ENCODE measurements at regions not wholly inside any gene's neighbourhood (a gene's known extent, or its start where the extent isn't known, plus 50 kb on each side); places are given as distances from the start of the nearest gene placed in this dataset.
A peak's percentile ranks its signal among the peaks of the same experiment; 100 is the strongest.

GRCh38 chr10:83801983-83802382, 337.3 kb upstream of the GHITM start:
- DNase-seq: no peak

- DNase-seq: no peak
Observed at GRCh38 chr10:83806717-83807116, 332.6 kb upstream of the GHITM start.

GRCh38 chr10:83809001-83809400, 330.3 kb upstream of the GHITM start:
- DNase-seq: no peak

- no peak for DNase-seq
Observed at GRCh38 chr10:83816942-83817341, 322.4 kb upstream of the GHITM start.

- DNase-seq: no peak
Observed at GRCh38 chr10:83817797-83818196, 321.5 kb upstream of the GHITM start.

- DNase-seq: no peak
Observed at GRCh38 chr10:83819609-83820008, 319.7 kb upstream of the GHITM start.

- no peak for DNase-seq
Observed at GRCh38 chr10:83820033-83820432, 319.3 kb upstream of the GHITM start.

GRCh38 chr10:83824099-83824498, 315.2 kb upstream of the GHITM start:
- no peak for DNase-seq

- DNase-seq: no peak
Observed at GRCh38 chr10:83834096-83834495, 305.2 kb upstream of the GHITM start.

- DNase-seq: no peak
Observed at GRCh38 chr10:83835945-83836745, 303.2 kb upstream of the GHITM start.

- no peak for DNase-seq
Observed at GRCh38 chr10:83848677-83849076, 290.6 kb upstream of the GHITM start.

- no peak for DNase-seq
Observed at GRCh38 chr10:83849150-83849549, 290.2 kb upstream of the GHITM start.

- no peak for DNase-seq
Observed at GRCh38 chr10:83852146-83852545, 287.2 kb upstream of the GHITM start.

- no peak for DNase-seq
Observed at GRCh38 chr10:83862723-83863122, 276.6 kb upstream of the GHITM start.

- DNase-seq: no peak
Observed at GRCh38 chr10:83863283-83863966, 275.9 kb upstream of the GHITM start.

- DNase-seq: no peak
Observed at GRCh38 chr10:83869898-83870297, 269.4 kb upstream of the GHITM start.

GRCh38 chr10:83871187-83872081, 267.9 kb upstream of the GHITM start:
- peak; percentile 78 for DNase-seq

GRCh38 chr10:83880252-83880791, 259.0 kb upstream of the GHITM start:
- no peak for DNase-seq

GRCh38 chr10:83881661-83882060, 257.6 kb upstream of the GHITM start:
- no peak for DNase-seq

- DNase-seq: no peak
Observed at GRCh38 chr10:83886871-83887270, 252.4 kb upstream of the GHITM start.

- no peak for DNase-seq
Observed at GRCh38 chr10:83892737-83893136, 246.6 kb upstream of the GHITM start.

- DNase-seq: no peak
Observed at GRCh38 chr10:83896219-83896618, 243.1 kb upstream of the GHITM start.

GRCh38 chr10:83897626-83898025, 241.7 kb upstream of the GHITM start:
- DNase-seq: no peak
